K562 (cell line): ENCODE measurements at regions not wholly inside any gene's neighbourhood (a gene's known extent, or its start where the extent isn't known, plus 50 kb on each side); places are given as distances from the start of the nearest gene placed in this dataset.

Source experiments
- ATAC-seq: fragments of 200-7000 bp; cut with Tn5 transposase; 3 replicates; pipeline ENCODE4 v1.9.1; 2020; ENCODE audit warnings: moderate library complexity
- BruUV-seq: library from RNA; stranded (reverse); fragments of 400-500 nt; replicated peaks from 2 replicates; lab custom pipeline; 2021; lab: Mats Ljungman, UMichigan
- CTCF ChIA-PET: fragments of 300-600 bp; formaldehyde crosslinking; extraction: SDS; loops from one replicate; lab custom pipeline; 2021; ENCODE audit warnings: low intra/inter-chr PET ratio; lab: Yijun Ruan, JAX
- POLR2A ChIA-PET: fragments of 300-600, 350-650 bp; sonication (Branson Sonifier 250); formaldehyde crosslinking; extraction: SDS; loops from one replicate; lab custom pipeline; 2021; ENCODE audit warnings: antibody characterized with exemption, inconsistent platforms; lab: Yijun Ruan, JAX
- DNase-seq, 4 experiments: peaks; one replicate each; pipeline versions ENCODE4 v3.0.0 to v3.0.0-alpha.2; 2011 to 2018; ENCODE audit warnings: low spot score in 3 of 4, mixed read lengths in 3 of 4; ENCODE audit errors: extremely low read depth in 1 of 4
- FAIRE-seq: peaks from 2 replicates; lab custom pipeline; 2011; peaks lifted over from hg19 to GRCh38; lab: Jason Lieb, UNC
- H2AFZ ChIP-seq: 2 replicates; pipeline ENCODE4 v1.6.0; 2011; ENCODE audit warnings: low read depth, low read length, control low read depth, inconsistent platforms
- H3K27ac ChIP-seq: fragments of 200-600 bp; 3 replicates; pipeline ENCODE4 v1.8.0; 2011; ENCODE audit warnings: low read depth, mild to moderate bottlenecking, control low read depth, inconsistent platforms, low read length, moderate library complexity, mixed read lengths; ENCODE audit errors: extremely low read depth
- H3K27me3 ChIP-seq, 2 experiments: fragments of 300-600 bp in 1 of 2; 2 replicates in 1 of 2; 3 replicates in 1 of 2; pipeline versions ENCODE4 v1.6.0 to v1.8.0; 2011; ENCODE audit warnings: inconsistent platforms in 2 of 2, low read length in 2 of 2, mild to moderate bottlenecking in 1 of 2, mixed read lengths in 1 of 2, moderate library complexity in 1 of 2; ENCODE audit not compliant: control insufficient read depth in 2 of 2, insufficient read depth in 2 of 2
- H3K36me3 ChIP-seq: fragments of 300-600 bp; 3 replicates; pipeline ENCODE4 v1.8.0; 2011; ENCODE audit warnings: mild to moderate bottlenecking, low read length, inconsistent platforms; ENCODE audit not compliant: control insufficient read depth, insufficient read depth
- H3K4me1 ChIP-seq, 2 experiments: fragments of 200-600 bp in 1 of 2; replicated peaks in 1 of 2; 2 replicates in 1 of 2; 3 replicates in 1 of 2; pipeline versions ENCODE4 v1.5.1 to v1.8.0; 2011; ENCODE audit warnings: inconsistent platforms in 2 of 2, low read length in 2 of 2, mild to moderate bottlenecking in 1 of 2, mixed read lengths in 1 of 2, moderate library complexity in 1 of 2; ENCODE audit not compliant: control insufficient read depth in 2 of 2, insufficient read depth in 2 of 2
- H3K4me2 ChIP-seq: 2 replicates; pipeline ENCODE4 v1.6.1; 2011; ENCODE audit warnings: low read length, control low read depth, inconsistent platforms, mixed read lengths; ENCODE audit not compliant: insufficient read depth
- H3K4me3 ChIP-seq: fragments of 200-600 bp; sonication (generic), shearing (Covaris generic); 2 replicates; pipeline ENCODE4 v1.5.1; 2016; ENCODE audit warnings: control low read depth, inconsistent platforms
- H3K79me2 ChIP-seq: fragments of 200-600 bp; 3 replicates; pipeline ENCODE4 v1.8.0; 2011; ENCODE audit warnings: low read length, inconsistent platforms; ENCODE audit not compliant: control insufficient read depth, insufficient read depth
- H3K9ac ChIP-seq, 2 experiments: 2 replicates each; pipeline versions ENCODE4 v1.6.0 to v1.6.1; 2011; ENCODE audit warnings: low read depth in 2 of 2, low read length in 2 of 2, control low read depth in 1 of 2, inconsistent platforms in 1 of 2, mild to moderate bottlenecking in 1 of 2, mixed read lengths in 1 of 2; ENCODE audit not compliant: insufficient read depth in 1 of 2
- H3K9me1 ChIP-seq: one replicate; pipeline ENCODE4 v1.6.0; 2011; ENCODE audit warnings: inconsistent platforms, mild to moderate bottlenecking, low read length, moderate library complexity; ENCODE audit not compliant: control insufficient read depth, insufficient read depth
- H3K9me3 ChIP-seq: replicated peaks from 2 replicates; pipeline ENCODE4 v1.5.1; 2011; ENCODE audit warnings: low read depth, low read length, inconsistent platforms; ENCODE audit not compliant: control insufficient read depth, insufficient read depth
- H4K20me1 ChIP-seq: replicated peaks from 2 replicates; pipeline ENCODE4 v1.6.1; 2011; ENCODE audit warnings: low read length, inconsistent platforms, mixed read lengths; ENCODE audit not compliant: control insufficient read depth, insufficient read depth
- ATF7 ChIP-seq: fragments of 450-650 bp; IDR thresholded peaks from 2 replicates; pipeline ENCODE4 v1.7.1; 2014; ENCODE audit warnings: mild to moderate bottlenecking, moderate library complexity
- BCOR ChIP-seq: fragments of 450-650 bp; IDR thresholded peaks from 2 replicates; pipeline ENCODE4 v1.6.1; 2016
- DNMT1 ChIP-seq: fragments of 450-650 bp; IDR thresholded peaks from 2 replicates; pipeline ENCODE4 v1.6.1; 2016; ENCODE audit warnings: antibody characterized with exemption, mild to moderate bottlenecking
- ELF1 ChIP-seq: fragments of 200-800 bp; sonication (Bioruptor generic); IDR thresholded peaks from 2 replicates; pipeline ENCODE4 v1.6.1; 2016; ENCODE audit warnings: missing genetic modification characterization, missing compliant biosample characterization
- ERF ChIP-seq: fragments of 450-650 bp; formaldehyde crosslinking; IDR thresholded peaks from 2 replicates; pipeline ENCODE4 v1.4.0; 2020; ENCODE audit warnings: mild to moderate bottlenecking, mixed read lengths
- GABPA ChIP-seq: fragments of 200-800 bp; sonication (Bioruptor generic); conservative IDR thresholded peaks from 2 replicates; pipeline ENCODE4 v1.6.1; 2016; ENCODE audit warnings: low read depth, missing genetic modification characterization, missing compliant biosample characterization
- HDAC2 ChIP-seq: fragments of 450-650 bp; IDR thresholded peaks from 2 replicates; pipeline ENCODE4 v1.6.1; 2016; ENCODE audit warnings: mild to moderate bottlenecking
- NFXL1 ChIP-seq: fragments of 450-650 bp; formaldehyde crosslinking; IDR thresholded peaks from 2 replicates; pipeline ENCODE4 v1.4.0; 2021; ENCODE audit warnings: mild to moderate bottlenecking
- PHB2 ChIP-seq: fragments of 450-650 bp; IDR thresholded peaks from 2 replicates; pipeline ENCODE4 v1.6.1; 2017; ENCODE audit warnings: low read depth
- PML ChIP-seq: IDR thresholded peaks from 2 replicates; pipeline ENCODE4 v1.6.1; 2012; ENCODE audit warnings: low read length, inconsistent platforms
- WHSC1 ChIP-seq: IDR thresholded peaks from one replicate; pipeline ENCODE4 v1.6.1; 2012; ENCODE audit warnings: low read length, control low read depth, inconsistent platforms
- ZFX ChIP-seq: sonication (generic); formaldehyde crosslinking; IDR thresholded peaks from 2 replicates; pipeline ENCODE4 v1.8.0; 2022; ENCODE audit warnings: mild to moderate bottlenecking, missing genetic modification reagents, moderate library complexity
- ZNF24 ChIP-seq: fragments of 450-650 bp; IDR thresholded peaks from 2 replicates; pipeline ENCODE4 v1.6.1; 2016
- ZNF699 ChIP-seq: fragments of 250-450 bp; sonication (Bioruptor Pico); IDR thresholded peaks from 2 replicates; pipeline ENCODE4 v1.8.0; 2021; ENCODE audit warnings: mild to moderate bottlenecking, moderate library complexity; ENCODE audit not compliant: insufficient replicate concordance
- ZNF707 ChIP-seq: fragments of 250-450 bp; sonication (Bioruptor Pico); conservative IDR thresholded peaks from 2 replicates; pipeline ENCODE4 v1.8.0; 2022; ENCODE audit warnings: inconsistent platforms, mild to moderate bottlenecking, moderate library complexity
- ZNF780A ChIP-seq: fragments of 250-450 bp; sonication (Bioruptor Pico); IDR thresholded peaks from 2 replicates; pipeline ENCODE4 v1.5.0; 2021; ENCODE audit warnings: mild to moderate bottlenecking
- WGBS: fragments of 100-300 bp; shearing (Covaris generic); methylation state at CpG from one replicate; pipeline ENCODE4 v1.1.6; 2016; ENCODE audit warnings: low coverage, mixed read lengths; ENCODE audit not compliant: insufficient coverage; ENCODE audit errors: missing lambda C conversion rate; 5-methylcytosine and 5-hydroxymethylcytosine counted together
- in situ Hi-C: fragments of 300-500 bp; cut with MboI; formaldehyde crosslinking; loops from 4 replicates; pipeline ENCODE4 v1.15.0; 2018; ENCODE audit warnings: inconsistent platforms, mixed read lengths
- intact Hi-C: fragments of 100-400 bp; cut with micrococcal nuclease; formaldehyde crosslinking; loops from 2 replicates; pipeline ENCODE4 v1.14.2; 2022
- TF ChIP-seq, protein P1 (sequence below): sonication (generic); formaldehyde crosslinking; IDR thresholded peaks from 2 replicates; pipeline ENCODE4 v1.8.0; 2022; ENCODE audit warnings: mild to moderate bottlenecking, missing genetic modification reagents

DNA sequence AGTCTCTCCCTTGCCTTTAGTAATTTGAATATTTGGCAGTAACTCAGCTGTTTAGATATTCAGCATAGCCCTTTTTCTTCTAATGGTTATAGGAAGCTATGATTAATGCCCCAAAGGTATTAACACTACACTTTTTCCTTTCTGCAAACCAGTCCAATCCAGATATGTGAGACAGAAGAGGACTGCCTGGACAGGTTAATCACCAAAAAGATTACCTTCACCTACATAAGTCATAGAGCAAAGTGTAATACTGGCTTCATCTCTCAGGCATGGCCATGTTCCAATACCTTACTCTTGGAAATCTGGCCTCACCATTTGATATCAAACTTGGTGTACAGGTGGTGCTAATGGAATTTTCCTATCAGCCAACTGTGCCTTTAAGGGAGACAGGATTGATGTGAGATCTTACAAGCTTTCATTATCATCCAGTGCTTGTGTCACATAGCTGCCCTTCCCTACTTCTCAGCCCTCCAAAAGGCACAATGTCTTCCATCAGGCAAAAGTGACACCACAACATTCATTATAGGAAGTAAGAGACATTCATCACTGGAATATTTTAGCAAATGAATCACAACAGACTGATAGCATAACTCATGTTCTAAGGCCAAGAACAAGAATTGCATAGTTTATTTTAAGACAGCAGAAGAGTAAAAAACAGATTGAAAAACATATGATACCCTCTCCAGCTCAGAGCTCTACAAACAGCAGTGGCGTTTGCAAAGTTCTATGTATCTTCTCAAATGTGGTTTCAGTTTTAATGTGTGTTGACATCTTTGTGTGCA, 91.2 kb upstream of the PAM start:
- ATAC-seq = no peak
- no peak overlapping the region for H3K4me2 ChIP-seq
- ChIA-PET CTCF (no interaction called here), POLR2A (no interaction called here)
- BruUV-seq = no TSS peak
- H3K4me1 ChIP-seq = no peaks in the 10 kb centered on the region
- no peaks in the 10 kb centered on the region for H3K79me2 ChIP-seq
- in situ Hi-C loops = no loop called here
- no peak overlapping the region for H3K9ac ChIP-seq
- H3K9me1 ChIP-seq = no peaks in the 10 kb centered on the region
- no peaks in the 10 kb centered on the region for H3K36me3 ChIP-seq
- no peak overlapping the region for H3K4me3 ChIP-seq
- H3K27ac ChIP-seq = no peak overlapping the region
- H3K9me3 ChIP-seq = no peaks in the 10 kb centered on the region
- intact Hi-C loops = no loop called here
- TF ChIP-seq GABPA = no peak
- no peaks in the 10 kb centered on the region for H3K27me3 ChIP-seq
- 12% methylated on average over 1 of the region's 1 CpG for WGBS
- H4K20me1 ChIP-seq = no peaks in the 10 kb centered on the region
- no peak overlapping the region for H2AFZ ChIP-seq
- no peak for DNase-seq
- no peak for FAIRE-seq

DNA sequence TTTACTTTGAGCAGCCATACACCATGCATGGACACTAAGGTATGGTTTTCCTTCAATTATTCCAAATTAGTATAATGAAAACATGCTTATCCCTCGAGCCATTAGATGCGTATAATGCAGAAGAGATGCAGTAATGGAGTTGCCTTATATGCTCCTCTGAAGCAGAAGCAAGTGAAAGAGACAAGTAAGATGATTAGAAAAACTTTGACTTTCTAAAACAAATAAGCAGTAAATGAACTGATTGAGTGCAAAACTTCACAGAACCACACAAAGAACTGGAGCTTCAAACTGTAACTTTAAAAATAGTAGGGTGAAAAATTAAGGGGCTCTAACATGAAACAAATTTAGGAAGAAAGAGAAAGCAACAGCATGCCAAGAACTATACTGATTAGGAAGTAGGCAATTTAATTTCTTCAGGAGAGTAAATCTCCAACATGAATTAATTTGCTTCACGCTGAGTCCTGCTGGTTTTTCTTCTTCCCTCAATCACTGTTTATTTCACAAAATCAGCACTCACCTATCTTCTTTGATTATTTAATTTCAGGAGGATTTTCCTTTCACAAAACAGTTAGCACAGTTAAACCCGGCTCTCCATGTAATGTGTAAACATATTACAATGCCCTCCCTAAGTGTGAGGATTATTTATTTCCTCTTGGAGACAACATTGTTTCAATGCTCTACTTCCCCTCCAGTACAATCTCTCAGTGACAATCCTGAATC, 90.3 kb upstream of the PAM start:
- H3K4me3 ChIP-seq = no peak overlapping the region
- CTCF ChIA-PET = no interaction called here
- ATAC-seq (no peak), FAIRE-seq (no peak), DNase-seq (no peak)
- no peaks in the 10 kb centered on the region for H3K79me2 ChIP-seq
- H3K9me3 ChIP-seq = no peaks in the 10 kb centered on the region
- no peak overlapping the region for H3K4me2 ChIP-seq
- WGBS = 14% methylated on average over 4 of the region's 4 CpGs
- no peaks in the 10 kb centered on the region for H3K4me1 ChIP-seq
- POLR2A ChIA-PET = interaction anchor here (0.7 kb wide), 1 partner anchor 177 kb away, joined by 3 read pairs; no protein-coding TSS in a partner anchor
- no peaks in the 10 kb centered on the region for H3K27me3 ChIP-seq
- H4K20me1 ChIP-seq = no peaks in the 10 kb centered on the region
- intact Hi-C loops (no loop called here), in situ Hi-C loops (no loop called here)
- H3K36me3 ChIP-seq = no peaks in the 10 kb centered on the region
- H2AFZ ChIP-seq = no peak overlapping the region
- BruUV-seq = no TSS peak
- H3K27ac ChIP-seq = no peak overlapping the region
- H3K9ac ChIP-seq = no peak overlapping the region
- no peaks in the 10 kb centered on the region for H3K9me1 ChIP-seq
- TF ChIP-seq ZNF699 (CRISPR knock-in tag) (no peak), ELF1 (tag) (no peak), NFXL1 (CRISPR knock-in tag) (no peak), HDAC2 (no peak), ERF (CRISPR knock-in tag) (no peak), ATF7 (no peak), ZNF707 (CRISPR knock-in tag) (no peak), PHB2 (no peak), PML (no peak), BCOR (no peak), DNMT1 (no peak), WHSC1 (no peak), ZNF780A (CRISPR knock-in tag) (no peak), ZNF24 (no peak), ZFX (CRISPR knock-in tag) (no peak)
- TF ChIP-seq, protein P1, sequence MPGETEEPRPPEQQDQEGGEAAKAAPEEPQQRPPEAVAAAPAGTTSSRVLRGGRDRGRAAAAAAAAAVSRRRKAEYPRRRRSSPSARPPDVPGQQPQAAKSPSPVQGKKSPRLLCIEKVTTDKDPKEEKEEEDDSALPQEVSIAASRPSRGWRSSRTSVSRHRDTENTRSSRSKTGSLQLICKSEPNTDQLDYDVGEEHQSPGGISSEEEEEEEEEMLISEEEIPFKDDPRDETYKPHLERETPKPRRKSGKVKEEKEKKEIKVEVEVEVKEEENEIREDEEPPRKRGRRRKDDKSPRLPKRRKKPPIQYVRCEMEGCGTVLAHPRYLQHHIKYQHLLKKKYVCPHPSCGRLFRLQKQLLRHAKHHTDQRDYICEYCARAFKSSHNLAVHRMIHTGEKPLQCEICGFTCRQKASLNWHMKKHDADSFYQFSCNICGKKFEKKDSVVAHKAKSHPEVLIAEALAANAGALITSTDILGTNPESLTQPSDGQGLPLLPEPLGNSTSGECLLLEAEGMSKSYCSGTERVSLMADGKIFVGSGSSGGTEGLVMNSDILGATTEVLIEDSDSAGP (CRISPR knock-in tag) = no peak
